Glutamatergic neuron (in vitro differentiated cells): ENCODE measurements at regions not wholly inside any gene's neighbourhood (a gene's known extent, or its start where the extent isn't known, plus 50 kb on each side); places are given as distances from the start of the nearest gene placed in this dataset.
A peak's percentile ranks its signal among the peaks of the same experiment; 100 is the strongest.
"Not testable (repeated sequence)": the region's sequence is repeated elsewhere in the genome, so short reads cannot be mapped to it uniquely, and the experiment has no call there.

ENCODE experiments used
- DNase-seq: peaks from one replicate; pipeline ENCODE4 v3.0.0; 2022
- H3K27ac Mint-ChIP-seq: one replicate; pipeline ENCODE4 v1.8.0; 2020; ENCODE audit warnings: mild to moderate bottlenecking, mixed read lengths, inconsistent platforms; ENCODE audit not compliant: unreplicated experiment
- H3K27me3 Mint-ChIP-seq: one replicate; pipeline ENCODE4 v1.8.0; 2020; ENCODE audit warnings: mild to moderate bottlenecking, moderate library complexity, mixed read lengths, inconsistent platforms; ENCODE audit not compliant: unreplicated experiment
- H3K36me3 Mint-ChIP-seq: one replicate; pipeline ENCODE4 v1.8.0; 2020; ENCODE audit warnings: mild to moderate bottlenecking, mixed read lengths, inconsistent platforms; ENCODE audit not compliant: unreplicated experiment
- H3K4me1 Mint-ChIP-seq: one replicate; pipeline ENCODE4 v1.8.0; 2020; ENCODE audit warnings: mild to moderate bottlenecking, low read depth, mixed read lengths, inconsistent platforms; ENCODE audit not compliant: unreplicated experiment
- H3K4me3 Mint-ChIP-seq: one replicate; pipeline ENCODE4 v1.8.0; 2020; ENCODE audit warnings: mild to moderate bottlenecking, mixed read lengths, inconsistent platforms; ENCODE audit not compliant: unreplicated experiment
- H3K9me3 Mint-ChIP-seq: one replicate; pipeline ENCODE4 v1.8.0; 2020; ENCODE audit warnings: mild to moderate bottlenecking, moderate library complexity, mixed read lengths, inconsistent platforms; ENCODE audit not compliant: unreplicated experiment
- TF ChIP-seq, protein P1 (sequence below): fragments of 200-600 bp; sonication (generic); IDR thresholded peaks from one replicate; pipeline ENCODE4 v1.5.0; 2021; ENCODE audit not compliant: partially characterized antibody, unreplicated experiment

DNA sequence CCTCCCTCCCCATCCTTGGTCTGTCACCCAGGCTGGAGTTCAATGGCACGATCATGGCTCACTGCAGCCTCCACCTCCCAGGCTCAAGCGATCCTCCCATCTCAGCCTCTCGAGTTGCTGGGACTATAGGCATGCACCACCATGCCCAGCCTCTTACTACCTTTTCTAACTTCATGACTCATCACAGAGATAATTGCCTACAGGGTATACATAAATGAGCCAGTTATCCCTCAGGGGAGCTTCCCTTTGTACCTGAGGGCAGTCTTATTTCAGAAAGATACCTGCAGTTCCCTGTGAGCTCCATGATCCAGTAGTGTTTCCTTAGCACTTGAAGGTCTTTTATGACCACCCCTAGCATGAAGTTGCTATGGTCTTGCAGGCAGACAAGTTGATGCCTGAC, 94.2 kb upstream of the DNAJC1 start:
- H3K36me3 Mint-ChIP-seq = no peaks in the 10 kb centered on the region
- no peaks in the 10 kb centered on the region for H3K27me3 Mint-ChIP-seq
- no peak overlapping the region for H3K4me3 Mint-ChIP-seq
- TF ChIP-seq, protein P1, sequence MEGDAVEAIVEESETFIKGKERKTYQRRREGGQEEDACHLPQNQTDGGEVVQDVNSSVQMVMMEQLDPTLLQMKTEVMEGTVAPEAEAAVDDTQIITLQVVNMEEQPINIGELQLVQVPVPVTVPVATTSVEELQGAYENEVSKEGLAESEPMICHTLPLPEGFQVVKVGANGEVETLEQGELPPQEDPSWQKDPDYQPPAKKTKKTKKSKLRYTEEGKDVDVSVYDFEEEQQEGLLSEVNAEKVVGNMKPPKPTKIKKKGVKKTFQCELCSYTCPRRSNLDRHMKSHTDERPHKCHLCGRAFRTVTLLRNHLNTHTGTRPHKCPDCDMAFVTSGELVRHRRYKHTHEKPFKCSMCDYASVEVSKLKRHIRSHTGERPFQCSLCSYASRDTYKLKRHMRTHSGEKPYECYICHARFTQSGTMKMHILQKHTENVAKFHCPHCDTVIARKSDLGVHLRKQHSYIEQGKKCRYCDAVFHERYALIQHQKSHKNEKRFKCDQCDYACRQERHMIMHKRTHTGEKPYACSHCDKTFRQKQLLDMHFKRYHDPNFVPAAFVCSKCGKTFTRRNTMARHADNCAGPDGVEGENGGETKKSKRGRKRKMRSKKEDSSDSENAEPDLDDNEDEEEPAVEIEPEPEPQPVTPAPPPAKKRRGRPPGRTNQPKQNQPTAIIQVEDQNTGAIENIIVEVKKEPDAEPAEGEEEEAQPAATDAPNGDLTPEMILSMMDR = no peak
- no peaks in the 10 kb centered on the region for H3K9me3 Mint-ChIP-seq
- DNase-seq = no peak
- H3K27ac Mint-ChIP-seq = no peak overlapping the region
- no peaks in the 10 kb centered on the region for H3K4me1 Mint-ChIP-seq

DNA sequence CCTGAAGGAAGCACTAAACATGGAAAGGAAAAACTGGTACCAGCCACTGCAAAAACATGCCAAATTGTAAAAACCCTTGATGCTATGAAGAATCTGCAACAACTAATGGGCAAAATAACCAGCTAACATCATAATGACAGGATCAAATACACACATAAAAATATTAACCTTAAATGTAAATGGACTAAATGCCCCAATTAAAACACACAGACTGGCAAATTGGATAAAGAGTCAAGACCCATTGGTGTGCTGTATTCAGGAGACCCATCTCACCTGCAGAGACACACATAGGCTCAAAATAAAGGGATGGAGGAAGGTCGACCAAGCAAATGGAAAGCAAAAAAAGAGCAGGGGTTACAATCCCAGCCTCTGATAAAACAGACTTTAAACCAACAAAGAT, 87.7 kb upstream of the DNAJC1 start:
- not testable (repeated sequence) for H3K27me3 Mint-ChIP-seq, H3K9me3 Mint-ChIP-seq, H3K36me3 Mint-ChIP-seq, H3K4me1 Mint-ChIP-seq, H3K27ac Mint-ChIP-seq, DNase-seq, H3K4me3 Mint-ChIP-seq

DNA sequence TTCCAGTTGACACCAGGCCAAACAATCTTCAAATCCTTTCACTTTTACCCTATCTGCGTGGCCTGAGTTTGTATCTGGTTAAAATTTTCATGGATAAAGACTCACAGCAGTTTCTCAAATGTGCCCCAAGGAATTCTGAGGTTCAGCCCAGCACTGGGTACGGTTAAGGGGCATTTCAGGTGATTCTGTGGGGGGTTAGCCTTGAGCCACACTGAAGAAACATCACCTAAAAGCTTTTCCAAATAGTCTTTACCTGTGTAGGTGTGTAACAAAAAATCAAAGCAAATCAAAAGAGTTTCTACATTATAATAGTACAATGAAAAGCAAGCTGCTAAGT, 83.8 kb upstream of the DNAJC1 start:
- Mint-ChIP-seq H3K4me1 (peaks cover 4% of the 10 kb centered on the region), H3K36me3 (no peaks in the 10 kb centered on the region), H3K27ac (no peak overlapping the region), H3K9me3 (no peaks in the 10 kb centered on the region), H3K27me3 (no peaks in the 10 kb centered on the region), H3K4me3 (no peak overlapping the region)
- TF ChIP-seq, protein P1 = no peak
- no peak for DNase-seq

DNA sequence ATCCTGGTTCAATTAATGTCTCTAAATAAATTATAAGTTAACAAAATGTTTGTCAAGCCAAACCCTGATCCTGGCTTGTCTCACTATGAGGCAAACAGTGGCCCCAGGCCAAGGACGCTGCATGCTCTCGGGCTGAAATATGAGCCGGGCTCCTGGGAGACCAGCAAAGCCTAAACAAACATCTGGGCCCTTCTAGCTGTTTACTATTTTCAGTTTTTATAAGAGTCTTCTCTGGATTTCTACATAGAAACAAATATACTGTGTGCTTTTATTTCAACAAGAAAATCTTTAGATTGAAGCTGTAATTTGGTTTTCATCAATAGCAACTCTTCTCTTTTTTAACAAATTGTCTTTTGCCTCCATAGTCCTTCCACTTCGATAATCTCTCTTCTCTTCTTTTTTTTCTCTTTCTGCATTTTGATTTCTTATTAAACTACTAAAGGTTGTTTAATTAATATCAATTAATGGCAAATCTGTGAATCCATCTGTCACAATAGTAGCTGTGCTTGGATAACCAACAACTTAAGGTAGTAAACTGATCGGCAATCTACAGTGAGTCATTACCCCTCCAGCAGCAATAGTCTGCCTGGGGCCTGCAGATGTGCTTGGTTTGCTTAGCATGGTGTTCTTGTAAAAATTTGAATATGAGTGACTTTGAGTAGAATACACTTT, 83.3 kb upstream of the DNAJC1 start:
- Mint-ChIP-seq H3K36me3 (no peaks in the 10 kb centered on the region), H3K4me3 (no peak overlapping the region), H3K4me1 (peaks cover 4% of the 10 kb centered on the region), H3K9me3 (no peaks in the 10 kb centered on the region), H3K27me3 (no peaks in the 10 kb centered on the region), H3K27ac (no peak overlapping the region)
- TF ChIP-seq, protein P1 = no peak
- DNase-seq = peak; percentile 58

DNA sequence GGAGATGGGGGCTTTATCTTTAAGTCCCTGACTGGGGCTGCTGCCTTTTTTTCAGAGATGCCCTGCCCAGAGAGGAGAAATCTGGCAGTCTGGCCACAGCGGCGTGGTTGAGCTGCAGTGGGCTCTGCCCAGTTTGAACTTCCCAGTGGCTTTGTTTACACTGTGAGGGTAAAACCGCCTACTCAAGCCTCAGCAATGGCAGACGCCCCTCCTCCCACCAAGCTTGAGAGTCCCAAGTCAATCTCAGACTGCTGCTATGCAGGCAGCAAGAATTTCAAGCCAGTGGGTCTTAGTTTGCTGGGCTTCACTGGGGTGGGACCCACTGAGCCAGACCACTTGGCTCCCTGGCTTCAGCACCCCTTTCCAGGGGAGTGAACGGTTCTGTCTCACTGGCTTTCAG, 76.4 kb upstream of the DNAJC1 start:
- H3K4me1 Mint-ChIP-seq, H3K27ac Mint-ChIP-seq, H3K36me3 Mint-ChIP-seq, H3K27me3 Mint-ChIP-seq, H3K9me3 Mint-ChIP-seq, DNase-seq, H3K4me3 Mint-ChIP-seq: not testable (repeated sequence)

DNA sequence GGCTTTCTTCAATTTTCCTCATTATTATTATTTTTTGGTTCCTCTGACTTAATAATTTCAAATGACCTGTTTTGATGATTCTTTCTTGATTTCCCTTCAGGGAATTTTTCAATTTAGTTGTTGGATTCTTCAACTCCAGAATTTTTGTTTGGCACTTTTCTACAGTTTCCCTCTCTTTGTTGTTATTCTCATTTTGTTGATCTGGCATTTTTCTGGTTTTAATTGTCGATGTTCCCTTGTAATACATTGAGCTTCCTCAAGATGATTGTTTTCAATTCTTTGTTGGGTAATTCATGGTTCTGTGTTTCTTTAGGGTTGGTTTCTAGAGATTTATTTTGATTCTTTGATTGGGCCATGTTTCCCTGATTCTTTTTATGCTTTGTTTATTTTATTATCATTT, 67.8 kb upstream of the DNAJC1 start:
- TF ChIP-seq, protein P1 = no peak
- H3K4me3 Mint-ChIP-seq = no peak overlapping the region
- peaks cover 3% of the 10 kb centered on the region for H3K9me3 Mint-ChIP-seq

More for the DNA sequence above, 67.8 kb upstream of the DNAJC1 start:
- Mint-ChIP-seq H3K27ac (no peak overlapping the region), H3K4me1 (no peaks in the 10 kb centered on the region), H3K27me3 (no peaks in the 10 kb centered on the region), H3K36me3 (peaks cover 7% of the 10 kb centered on the region)
- DNase-seq = no peak
